ENCODE measurements at regions not wholly inside any gene's neighbourhood (a gene's known extent, or its start where the extent isn't known, plus 50 kb on each side); places are given as distances from the start of the nearest gene placed in this dataset.

- no peak overlapping the region for H3K9ac ChIP-seq (ENCODE audit: low read length)
- no peaks in the 10 kb centered on the region for H3K27me3 Mint-ChIP-seq (ENCODE audit: low read depth, unreplicated experiment)
These were observed 87.1 kb downstream of the CYP26A1 start for GRCh38 chr10:93160829-93161228.

GRCh38 chr10:93165367-93165766 lies 91.7 kb downstream of the CYP26A1 start:
- H3K27me3 Mint-ChIP-seq (ENCODE audit: low read depth, unreplicated experiment): no peaks in the 10 kb centered on the region

More at GRCh38 chr10:93160829-93161228, 87.1 kb downstream of the CYP26A1 start:
- H3K4me3 ChIP-seq (ENCODE audit: insufficient read depth, low read depth, low read length): no peak overlapping the region
- no peaks in the 10 kb centered on the region for H3K27me3 ChIP-seq (ENCODE audit: insufficient read depth, low read length)
- FAIRE-seq (peak; percentile 83), DNase-seq (ENCODE audit: low read depth) (peak; percentile 91)
- no peaks in the 10 kb centered on the region for H3K79me2 ChIP-seq (ENCODE audit: insufficient read depth, low read length)
- peaks cover 7% of the 10 kb centered on the region for H3K4me1 Mint-ChIP-seq (ENCODE audit: low read depth, unreplicated experiment)
- peaks cover 4% of the 10 kb centered on the region for H3K9me3 ChIP-seq (ENCODE audit: insufficient read depth, low read depth, low read length)
- no peaks in the 10 kb centered on the region for H3K36me3 ChIP-seq (ENCODE audit: insufficient read depth, low read length)
- peak overlapping the region; percentile 44 for H2AFZ ChIP-seq (ENCODE audit: low read depth, low read length)
- H4K20me1 ChIP-seq (ENCODE audit: insufficient read depth, low read length): no peaks in the 10 kb centered on the region
- H3K27ac Mint-ChIP-seq (ENCODE audit: unreplicated experiment): peak overlapping the region; percentile 64
- H3K4me3 Mint-ChIP-seq (ENCODE audit: unreplicated experiment): no peak overlapping the region
- no peak for TF ChIP-seq EZH2 (IDR thresholded peaks at IDR 0.05; ENCODE audit: insufficient read depth, low read length)
- H3K9me3 Mint-ChIP-seq (ENCODE audit: unreplicated experiment): peaks cover 13% of the 10 kb centered on the region
- no peak overlapping the region for H3K4me2 ChIP-seq (ENCODE audit: low read length)
- H3K27ac ChIP-seq (ENCODE audit: low read depth, low read length): no peak overlapping the region
- peaks cover 8% of the 10 kb centered on the region for H3K4me1 ChIP-seq (ENCODE audit: insufficient read depth, low read length)
- no peaks in the 10 kb centered on the region for H3K36me3 Mint-ChIP-seq (ENCODE audit: low read depth, unreplicated experiment)

GRCh38 chr10:93166134-93166533 lies 92.4 kb downstream of the CYP26A1 start:
- Mint-ChIP-seq H3K27me3 (ENCODE audit: low read depth, unreplicated experiment) (no peaks in the 10 kb centered on the region), H3K4me3 (ENCODE audit: unreplicated experiment) (no peak overlapping the region), H3K36me3 (ENCODE audit: low read depth, unreplicated experiment) (peaks cover 3% of the 10 kb centered on the region), H3K9me3 (ENCODE audit: unreplicated experiment) (peaks cover 8% of the 10 kb centered on the region), H3K4me1 (ENCODE audit: low read depth, unreplicated experiment) (peaks cover 4% of the 10 kb centered on the region), H3K27ac (ENCODE audit: unreplicated experiment) (no peak overlapping the region)
- Histone ChIP-seq H2AFZ (ENCODE audit: low read depth, low read length) (no peak overlapping the region), H4K20me1 (ENCODE audit: insufficient read depth, low read length) (no peaks in the 10 kb centered on the region), H3K27ac (ENCODE audit: low read depth, low read length) (no peak overlapping the region), H3K9me3 (ENCODE audit: insufficient read depth, low read depth, low read length) (no peaks in the 10 kb centered on the region), H3K4me2 (ENCODE audit: low read length) (no peak overlapping the region), H3K36me3 (ENCODE audit: insufficient read depth, low read length) (no peaks in the 10 kb centered on the region), H3K9ac (ENCODE audit: low read length) (no peak overlapping the region), H3K4me3 (ENCODE audit: insufficient read depth, low read depth, low read length) (no peak overlapping the region), H3K4me1 (ENCODE audit: insufficient read depth, low read length) (peaks cover 1% of the 10 kb centered on the region), H3K27me3 (ENCODE audit: insufficient read depth, low read length) (no peaks in the 10 kb centered on the region), H3K79me2 (ENCODE audit: insufficient read depth, low read length) (no peaks in the 10 kb centered on the region)
- TF ChIP-seq CTCF (IDR thresholded peaks at IDR 0.05; ENCODE audit: insufficient read depth, low read depth, low read length) (no peak), EZH2 (IDR thresholded peaks at IDR 0.05; ENCODE audit: insufficient read depth, low read length) (no peak)
- no peak for FAIRE-seq
- no peak for DNase-seq (ENCODE audit: low read depth)

More at GRCh38 chr10:93165367-93165766, 91.7 kb downstream of the CYP26A1 start:
- Histone ChIP-seq H3K9me3 (ENCODE audit: insufficient read depth, low read depth, low read length) (no peaks in the 10 kb centered on the region), H3K36me3 (ENCODE audit: insufficient read depth, low read length) (no peaks in the 10 kb centered on the region), H3K4me2 (ENCODE audit: low read length) (peak overlapping the region; percentile 7), H3K4me3 (ENCODE audit: insufficient read depth, low read depth, low read length) (no peak overlapping the region), H3K27ac (ENCODE audit: low read depth, low read length) (no peak overlapping the region), H3K79me2 (ENCODE audit: insufficient read depth, low read length) (no peaks in the 10 kb centered on the region), H3K9ac (ENCODE audit: low read length) (no peak overlapping the region), H4K20me1 (ENCODE audit: insufficient read depth, low read length) (no peaks in the 10 kb centered on the region), H3K4me1 (ENCODE audit: insufficient read depth, low read length) (peaks cover 8% of the 10 kb centered on the region), H3K27me3 (ENCODE audit: insufficient read depth, low read length) (no peaks in the 10 kb centered on the region), H2AFZ (ENCODE audit: low read depth, low read length) (no peak overlapping the region)
- TF ChIP-seq EZH2 (IDR thresholded peaks at IDR 0.05; ENCODE audit: insufficient read depth, low read length): no peak
- TF ChIP-seq CTCF (IDR thresholded peaks at IDR 0.05; ENCODE audit: insufficient read depth, low read depth, low read length): no peak
- FAIRE-seq: no peak
- H3K36me3 Mint-ChIP-seq (ENCODE audit: low read depth, unreplicated experiment): peaks cover under 1% of the 10 kb centered on the region
- H3K9me3 Mint-ChIP-seq (ENCODE audit: unreplicated experiment): peaks cover 4% of the 10 kb centered on the region
- peaks cover 7% of the 10 kb centered on the region for H3K4me1 Mint-ChIP-seq (ENCODE audit: low read depth, unreplicated experiment)
- H3K4me3 Mint-ChIP-seq (ENCODE audit: unreplicated experiment): no peak overlapping the region
- no peak overlapping the region for H3K27ac Mint-ChIP-seq (ENCODE audit: unreplicated experiment)
- peak; percentile 56 for DNase-seq (ENCODE audit: low read depth)

Data from astrocyte (in vitro differentiated cells and primary cell).